GM12878 (cell line): ENCODE measurements at regions not wholly inside any gene's neighbourhood (a gene's known extent, or its start where the extent isn't known, plus 50 kb on each side); places are given as distances from the start of the nearest gene placed in this dataset.

ENCODE experiments used
- ATAC-seq: fragments of 200-7000 bp; cut with Tn5 transposase; 3 replicates; pipeline ENCODE4 v1.9.1; 2020; ENCODE audit warnings: mild to moderate bottlenecking, moderate library complexity
- BruUV-seq: library from RNA; stranded (reverse); fragments of 400-500 nt; replicated peaks from 2 replicates; lab custom pipeline; 2021; lab: Mats Ljungman, UMichigan
- CTCF ChIA-PET: fragments of 300-600 bp; sonication (Branson Sonifier 250); formaldehyde crosslinking; extraction: SDS; loops from one replicate; lab custom pipeline; 2021; ENCODE audit warnings: inconsistent platforms; lab: Yijun Ruan, JAX
- POLR2A ChIA-PET: fragments of 350-600 bp; formaldehyde crosslinking; extraction: SDS; loops from one replicate; lab custom pipeline; 2021; ENCODE audit warnings: inconsistent platforms; lab: Charles Lee
- RAD21 ChIA-PET: fragments of 300-600 bp; sonication (Branson Sonifier 250); formaldehyde crosslinking; loops from one replicate; lab custom pipeline; 2023; ENCODE audit warnings: antibody characterized with exemption; ENCODE audit not compliant: unreplicated experiment; lab: Charles Lee
- SMC1A ChIA-PET: fragments of 300-600 bp; sonication (Branson Sonifier 250); formaldehyde crosslinking; loops from one replicate; lab custom pipeline; 2023; ENCODE audit not compliant: unreplicated experiment, uncharacterized antibody; lab: Charles Lee
- DNase-seq: peaks from one replicate; pipeline ENCODE4 v3.0.0-alpha.2; 2011; ENCODE audit warnings: low read depth, low spot score
- FAIRE-seq: peaks from 3 replicates; lab custom pipeline; 2011; peaks lifted over from hg19 to GRCh38; lab: Jason Lieb, UNC
- H2AFZ ChIP-seq: 2 replicates; pipeline ENCODE4 v1.6.0; 2011; ENCODE audit warnings: low read depth, low read length, control low read depth; ENCODE audit not compliant: control insufficient read depth
- H3K27ac ChIP-seq: 2 replicates; pipeline ENCODE4 v1.5.1; 2011; ENCODE audit warnings: control low read depth; ENCODE audit not compliant: control insufficient read depth, insufficient read depth
- H3K27me3 ChIP-seq, 2 experiments: replicated peaks in 1 of 2; 2 replicates each; pipeline versions ENCODE4 v1.6.0 to v1.6.1; 2011; ENCODE audit warnings: low read length in 1 of 2; ENCODE audit not compliant: control insufficient read depth in 2 of 2, insufficient read depth in 2 of 2
- H3K36me3 ChIP-seq, 2 experiments: 2 replicates each; pipeline ENCODE4 v1.5.1; 2011; ENCODE audit warnings: low read length in 1 of 2; ENCODE audit not compliant: control insufficient read depth in 2 of 2, insufficient read depth in 2 of 2
- H3K4me1 ChIP-seq: 2 replicates; pipeline ENCODE4 v1.6.1; 2011; ENCODE audit warnings: mild to moderate bottlenecking, low read length, moderate library complexity, mixed read lengths; ENCODE audit not compliant: control insufficient read depth, insufficient read depth
- H3K4me2 ChIP-seq: 2 replicates; pipeline ENCODE4 v1.6.0; 2011; ENCODE audit warnings: control low read depth; ENCODE audit not compliant: control insufficient read depth, insufficient read depth
- H3K4me3 ChIP-seq: fragments of 200-600 bp; sonication (generic); 2 replicates; pipeline ENCODE4 v1.5.1; 2016
- H3K79me2 ChIP-seq: 2 replicates; pipeline ENCODE4 v1.6.0; 2011; ENCODE audit warnings: low read length; ENCODE audit not compliant: control insufficient read depth, insufficient read depth
- H3K9ac ChIP-seq: 2 replicates; pipeline ENCODE4 v1.8.0; 2011; ENCODE audit warnings: low read length, control low read depth, mixed read lengths; ENCODE audit not compliant: control insufficient read depth, insufficient read depth
- H3K9me3 ChIP-seq: replicated peaks from 3 replicates; pipeline ENCODE4 v1.5.1; 2011; ENCODE audit warnings: mild to moderate bottlenecking, low read length; ENCODE audit not compliant: control insufficient read depth, insufficient read depth
- H4K20me1 ChIP-seq: 2 replicates; pipeline ENCODE4 v1.6.0; 2011; ENCODE audit not compliant: control insufficient read depth, insufficient read depth
- CHD4 ChIP-seq: fragments of 200-600 bp; sonication (generic); IDR thresholded peaks from 2 replicates; pipeline ENCODE4 v1.6.1; 2016; ENCODE audit warnings: mild to moderate bottlenecking
- GATAD2B ChIP-seq: fragments of 450-650 bp; conservative IDR thresholded peaks from 2 replicates; pipeline ENCODE4 v1.6.1; 2017; ENCODE audit warnings: low read depth, mild to moderate bottlenecking, moderate library complexity
- MTA2 ChIP-seq: fragments of 450-650 bp; IDR thresholded peaks from 2 replicates; pipeline ENCODE4 v1.6.1; 2016; ENCODE audit warnings: low read depth, mild to moderate bottlenecking, moderate library complexity
- MXI1 ChIP-seq: fragments of 150-350 bp; IDR thresholded peaks from 2 replicates; pipeline ENCODE4 v1.6.1; 2011; ENCODE audit warnings: low read depth, mild to moderate bottlenecking, inconsistent platforms, low read length, improper control_type of control experiment
- MYB ChIP-seq: fragments of 150-350 bp; IDR thresholded peaks from 2 replicates; pipeline ENCODE4 v1.6.1; 2014; ENCODE audit warnings: mild to moderate bottlenecking, low read depth, low read length, borderline replicate concordance
- SIX5 ChIP-seq: IDR thresholded peaks from 2 replicates; pipeline ENCODE4 v1.6.1; 2011; ENCODE audit warnings: mild to moderate bottlenecking, low read depth, low read length, moderate library complexity; ENCODE audit not compliant: severe bottlenecking
- SMC3 ChIP-seq: IDR thresholded peaks from 2 replicates; pipeline ENCODE4 v1.6.1; 2011; ENCODE audit warnings: low read length, improper control_type of control experiment, borderline replicate concordance
- USF1 ChIP-seq: IDR thresholded peaks from 2 replicates; pipeline ENCODE4 v1.6.1; 2011; ENCODE audit warnings: borderline replicate concordance, low read depth, mild to moderate bottlenecking, moderate library complexity, mixed read lengths, low read length; ENCODE audit not compliant: insufficient read depth; ENCODE audit errors: extremely low read length
- WRNIP1 ChIP-seq: IDR thresholded peaks from 2 replicates; pipeline ENCODE4 v1.6.1; 2011; ENCODE audit warnings: low read depth, low read length, improper control_type of control experiment, borderline replicate concordance
- WGBS: methylation state at CpG from one replicate; pipeline ENCODE4 v1.1.6; 2016; ENCODE audit warnings: low lambda C conversion rate; ENCODE audit not compliant: insufficient replicate concordance, insufficient coverage; ENCODE audit errors: missing lambda C conversion rate; 5-methylcytosine and 5-hydroxymethylcytosine counted together
- in situ Hi-C: fragments of 300-500 bp; cut with MboI; formaldehyde crosslinking; loops from 9 replicates; pipeline ENCODE4 v1.14.3; 2018; ENCODE audit warnings: mixed read lengths
- intact Hi-C: fragments of 100-400 bp; cut with micrococcal nuclease; formaldehyde crosslinking; loops from one replicate; pipeline ENCODE4 v1.14.2; 2022; ENCODE audit not compliant: unreplicated experiment
- TF ChIP-seq, protein P1 (sequence below): fragments of 150-350 bp; IDR thresholded peaks from 2 replicates; pipeline ENCODE4 v1.6.1; 2016; ENCODE audit warnings: low read depth, low read length
- TF ChIP-seq, protein P2 (sequence below): fragments of 450-650 bp; IDR thresholded peaks from 2 replicates; pipeline ENCODE4 v1.6.1; 2018; ENCODE audit warnings: mild to moderate bottlenecking, low read depth, moderate library complexity; ENCODE audit not compliant: partially characterized antibody
- TF ChIP-seq, protein P3 (sequence below): fragments of 450-650 bp; IDR thresholded peaks from 2 replicates; pipeline ENCODE4 v1.6.1; 2017; ENCODE audit warnings: antibody characterized with exemption, mild to moderate bottlenecking, moderate library complexity
- TF ChIP-seq, protein P4 (sequence below): fragments of 450-650 bp; IDR thresholded peaks from 2 replicates; pipeline ENCODE4 v1.6.1; 2014; ENCODE audit warnings: mild to moderate bottlenecking

- H4K20me1 ChIP-seq: no peaks in the 10 kb centered on the region
- WGBS: 0% methylated on average over 2 of the region's 2 CpGs
- no peak overlapping the region for H3K4me3 ChIP-seq
- no peaks in the 10 kb centered on the region for H3K36me3 ChIP-seq
- intact Hi-C loops: no loop called here
- ChIA-PET RAD21 (no interaction called here), CTCF (no interaction called here), SMC1A (no interaction called here), POLR2A (no interaction called here)
- H3K79me2 ChIP-seq: no peaks in the 10 kb centered on the region
- ATAC-seq: no peak
- no peak for FAIRE-seq
- DNase-seq: no peak
- H3K4me1 ChIP-seq: no peaks in the 10 kb centered on the region
- no peak overlapping the region for H2AFZ ChIP-seq
- H3K9me3 ChIP-seq: no peaks in the 10 kb centered on the region
- H3K9ac ChIP-seq: no peak overlapping the region
- no TSS peak for BruUV-seq
- no peak overlapping the region for H3K4me2 ChIP-seq
- no peak overlapping the region for H3K27ac ChIP-seq
- no peaks in the 10 kb centered on the region; a peak in 1 of 4 replicates for H3K27me3 ChIP-seq
- in situ Hi-C loops: no loop called here
- TF ChIP-seq, protein P1, sequence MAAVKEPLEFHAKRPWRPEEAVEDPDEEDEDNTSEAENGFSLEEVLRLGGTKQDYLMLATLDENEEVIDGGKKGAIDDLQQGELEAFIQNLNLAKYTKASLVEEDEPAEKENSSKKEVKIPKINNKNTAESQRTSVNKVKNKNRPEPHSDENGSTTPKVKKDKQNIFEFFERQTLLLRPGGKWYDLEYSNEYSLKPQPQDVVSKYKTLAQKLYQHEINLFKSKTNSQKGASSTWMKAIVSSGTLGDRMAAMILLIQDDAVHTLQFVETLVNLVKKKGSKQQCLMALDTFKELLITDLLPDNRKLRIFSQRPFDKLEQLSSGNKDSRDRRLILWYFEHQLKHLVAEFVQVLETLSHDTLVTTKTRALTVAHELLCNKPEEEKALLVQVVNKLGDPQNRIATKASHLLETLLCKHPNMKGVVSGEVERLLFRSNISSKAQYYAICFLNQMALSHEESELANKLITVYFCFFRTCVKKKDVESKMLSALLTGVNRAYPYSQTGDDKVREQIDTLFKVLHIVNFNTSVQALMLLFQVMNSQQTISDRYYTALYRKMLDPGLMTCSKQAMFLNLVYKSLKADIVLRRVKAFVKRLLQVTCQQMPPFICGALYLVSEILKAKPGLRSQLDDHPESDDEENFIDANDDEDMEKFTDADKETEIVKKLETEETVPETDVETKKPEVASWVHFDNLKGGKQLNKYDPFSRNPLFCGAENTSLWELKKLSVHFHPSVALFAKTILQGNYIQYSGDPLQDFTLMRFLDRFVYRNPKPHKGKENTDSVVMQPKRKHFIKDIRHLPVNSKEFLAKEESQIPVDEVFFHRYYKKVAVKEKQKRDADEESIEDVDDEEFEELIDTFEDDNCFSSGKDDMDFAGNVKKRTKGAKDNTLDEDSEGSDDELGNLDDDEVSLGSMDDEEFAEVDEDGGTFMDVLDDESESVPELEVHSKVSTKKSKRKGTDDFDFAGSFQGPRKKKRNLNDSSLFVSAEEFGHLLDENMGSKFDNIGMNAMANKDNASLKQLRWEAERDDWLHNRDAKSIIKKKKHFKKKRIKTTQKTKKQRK: no peak
- no peak for TF ChIP-seq GATAD2B
- TF ChIP-seq, protein P2, sequence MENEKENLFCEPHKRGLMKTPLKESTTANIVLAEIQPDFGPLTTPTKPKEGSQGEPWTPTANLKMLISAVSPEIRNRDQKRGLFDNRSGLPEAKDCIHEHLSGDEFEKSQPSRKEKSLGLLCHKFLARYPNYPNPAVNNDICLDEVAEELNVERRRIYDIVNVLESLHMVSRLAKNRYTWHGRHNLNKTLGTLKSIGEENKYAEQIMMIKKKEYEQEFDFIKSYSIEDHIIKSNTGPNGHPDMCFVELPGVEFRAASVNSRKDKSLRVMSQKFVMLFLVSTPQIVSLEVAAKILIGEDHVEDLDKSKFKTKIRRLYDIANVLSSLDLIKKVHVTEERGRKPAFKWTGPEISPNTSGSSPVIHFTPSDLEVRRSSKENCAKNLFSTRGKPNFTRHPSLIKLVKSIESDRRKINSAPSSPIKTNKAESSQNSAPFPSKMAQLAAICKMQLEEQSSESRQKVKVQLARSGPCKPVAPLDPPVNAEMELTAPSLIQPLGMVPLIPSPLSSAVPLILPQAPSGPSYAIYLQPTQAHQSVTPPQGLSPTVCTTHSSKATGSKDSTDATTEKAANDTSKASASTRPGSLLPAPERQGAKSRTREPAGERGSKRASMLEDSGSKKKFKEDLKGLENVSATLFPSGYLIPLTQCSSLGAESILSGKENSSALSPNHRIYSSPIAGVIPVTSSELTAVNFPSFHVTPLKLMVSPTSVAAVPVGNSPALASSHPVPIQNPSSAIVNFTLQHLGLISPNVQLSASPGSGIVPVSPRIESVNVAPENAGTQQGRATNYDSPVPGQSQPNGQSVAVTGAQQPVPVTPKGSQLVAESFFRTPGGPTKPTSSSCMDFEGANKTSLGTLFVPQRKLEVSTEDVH: no peak
- no peak for TF ChIP-seq USF1
- TF ChIP-seq MYB: no peak
- TF ChIP-seq SIX5: no peak
- no peak for TF ChIP-seq CHD4
- no peak for TF ChIP-seq SMC3
- no peak for TF ChIP-seq MXI1
- TF ChIP-seq WRNIP1: no peak
- TF ChIP-seq, protein P3, sequence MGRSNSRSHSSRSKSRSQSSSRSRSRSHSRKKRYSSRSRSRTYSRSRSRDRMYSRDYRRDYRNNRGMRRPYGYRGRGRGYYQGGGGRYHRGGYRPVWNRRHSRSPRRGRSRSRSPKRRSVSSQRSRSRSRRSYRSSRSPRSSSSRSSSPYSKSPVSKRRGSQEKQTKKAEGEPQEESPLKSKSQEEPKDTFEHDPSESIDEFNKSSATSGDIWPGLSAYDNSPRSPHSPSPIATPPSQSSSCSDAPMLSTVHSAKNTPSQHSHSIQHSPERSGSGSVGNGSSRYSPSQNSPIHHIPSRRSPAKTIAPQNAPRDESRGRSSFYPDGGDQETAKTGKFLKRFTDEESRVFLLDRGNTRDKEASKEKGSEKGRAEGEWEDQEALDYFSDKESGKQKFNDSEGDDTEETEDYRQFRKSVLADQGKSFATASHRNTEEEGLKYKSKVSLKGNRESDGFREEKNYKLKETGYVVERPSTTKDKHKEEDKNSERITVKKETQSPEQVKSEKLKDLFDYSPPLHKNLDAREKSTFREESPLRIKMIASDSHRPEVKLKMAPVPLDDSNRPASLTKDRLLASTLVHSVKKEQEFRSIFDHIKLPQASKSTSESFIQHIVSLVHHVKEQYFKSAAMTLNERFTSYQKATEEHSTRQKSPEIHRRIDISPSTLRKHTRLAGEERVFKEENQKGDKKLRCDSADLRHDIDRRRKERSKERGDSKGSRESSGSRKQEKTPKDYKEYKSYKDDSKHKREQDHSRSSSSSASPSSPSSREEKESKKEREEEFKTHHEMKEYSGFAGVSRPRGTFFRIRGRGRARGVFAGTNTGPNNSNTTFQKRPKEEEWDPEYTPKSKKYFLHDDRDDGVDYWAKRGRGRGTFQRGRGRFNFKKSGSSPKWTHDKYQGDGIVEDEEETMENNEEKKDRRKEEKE: no peak
- TF ChIP-seq, protein P4, sequence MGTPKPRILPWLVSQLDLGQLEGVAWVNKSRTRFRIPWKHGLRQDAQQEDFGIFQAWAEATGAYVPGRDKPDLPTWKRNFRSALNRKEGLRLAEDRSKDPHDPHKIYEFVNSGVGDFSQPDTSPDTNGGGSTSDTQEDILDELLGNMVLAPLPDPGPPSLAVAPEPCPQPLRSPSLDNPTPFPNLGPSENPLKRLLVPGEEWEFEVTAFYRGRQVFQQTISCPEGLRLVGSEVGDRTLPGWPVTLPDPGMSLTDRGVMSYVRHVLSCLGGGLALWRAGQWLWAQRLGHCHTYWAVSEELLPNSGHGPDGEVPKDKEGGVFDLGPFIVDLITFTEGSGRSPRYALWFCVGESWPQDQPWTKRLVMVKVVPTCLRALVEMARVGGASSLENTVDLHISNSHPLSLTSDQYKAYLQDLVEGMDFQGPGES: no peak
- TF ChIP-seq MTA2: no peak
Observed at GRCh38 chr10:71156436-71156835, 55.9 kb upstream of the UNC5B start.
